ENCODE measurements at regions not wholly inside any gene's neighbourhood (a gene's known extent, or its start where the extent isn't known, plus 50 kb on each side); places are given as distances from the start of the nearest gene placed in this dataset.
"Not testable (repeated sequence)": the region's sequence is repeated elsewhere in the genome, so short reads cannot be mapped to it uniquely, and the experiment has no call there.

- no peak for DNase-seq (ENCODE audit: low spot score)
Observed at GRCh38 chr2:57434972-57435371, 611.6 kb upstream of the VRK2 start.

- DNase-seq (ENCODE audit: low spot score) = no peak
Observed at GRCh38 chr2:57437077-57437476, 609.5 kb upstream of the VRK2 start.

- no peak for DNase-seq (ENCODE audit: low spot score)
Observed at GRCh38 chr2:57440437-57440836, 606.2 kb upstream of the VRK2 start.

GRCh38 chr2:57443086-57443485, 603.5 kb upstream of the VRK2 start:
- no peak for DNase-seq (ENCODE audit: low spot score)

GRCh38 chr2:57443973-57444521, 602.6 kb upstream of the VRK2 start:
- peak; percentile 39 for DNase-seq (ENCODE audit: low spot score)

- peak; percentile 11 for DNase-seq (ENCODE audit: low spot score)
Observed at GRCh38 chr2:57444752-57445430, 601.7 kb upstream of the VRK2 start.

- DNase-seq (ENCODE audit: low spot score) = no peak
Observed at GRCh38 chr2:57448816-57449215, 597.8 kb upstream of the VRK2 start.

GRCh38 chr2:57450170-57450569, 596.4 kb upstream of the VRK2 start:
- DNase-seq (ENCODE audit: low spot score) = no peak

GRCh38 chr2:57452634-57453033, 594.0 kb upstream of the VRK2 start:
- no peak for DNase-seq (ENCODE audit: low spot score)

- no peak for DNase-seq (ENCODE audit: low spot score)
Observed at GRCh38 chr2:57453945-57454344, 592.7 kb upstream of the VRK2 start.

GRCh38 chr2:57460396-57461276, 586.0 kb upstream of the VRK2 start:
- DNase-seq (ENCODE audit: low spot score) = no peak

- no peak for DNase-seq (ENCODE audit: low spot score)
Observed at GRCh38 chr2:57461624-57462023, 585.0 kb upstream of the VRK2 start.

GRCh38 chr2:57465067-57465466, 581.5 kb upstream of the VRK2 start:
- no peak for DNase-seq (ENCODE audit: low spot score)

- no peak for DNase-seq (ENCODE audit: low spot score)
Observed at GRCh38 chr2:57465967-57466366, 580.6 kb upstream of the VRK2 start.

- DNase-seq (ENCODE audit: low spot score) = no peak
Observed at GRCh38 chr2:57475391-57475790, 571.2 kb upstream of the VRK2 start.

GRCh38 chr2:57479981-57480380, 566.6 kb upstream of the VRK2 start:
- no peak for DNase-seq (ENCODE audit: low spot score)

GRCh38 chr2:57488061-57488460, 558.5 kb upstream of the VRK2 start:
- no peak for DNase-seq (ENCODE audit: low spot score)

GRCh38 chr2:57490741-57491140, 555.9 kb upstream of the VRK2 start:
- no peak for DNase-seq (ENCODE audit: low spot score)

- no peak for DNase-seq (ENCODE audit: low spot score)
Observed at GRCh38 chr2:57491213-57491612, 555.4 kb upstream of the VRK2 start.

- not testable (repeated sequence) for DNase-seq (ENCODE audit: low spot score)
Observed at GRCh38 chr2:57493966-57494365, 552.6 kb upstream of the VRK2 start.

- peak; percentile 71 for DNase-seq (ENCODE audit: low spot score)
Observed at GRCh38 chr2:57497489-57498096, 549.0 kb upstream of the VRK2 start.

GRCh38 chr2:57504787-57505186, 541.8 kb upstream of the VRK2 start:
- no peak for DNase-seq (ENCODE audit: low spot score)

- no peak for DNase-seq (ENCODE audit: low spot score)
Observed at GRCh38 chr2:57509189-57509588, 537.4 kb upstream of the VRK2 start.
